ENCODE measurements at regions not wholly inside any gene's neighbourhood (a gene's known extent, or its start where the extent isn't known, plus 50 kb on each side); places are given as distances from the start of the nearest gene placed in this dataset.

DNA sequence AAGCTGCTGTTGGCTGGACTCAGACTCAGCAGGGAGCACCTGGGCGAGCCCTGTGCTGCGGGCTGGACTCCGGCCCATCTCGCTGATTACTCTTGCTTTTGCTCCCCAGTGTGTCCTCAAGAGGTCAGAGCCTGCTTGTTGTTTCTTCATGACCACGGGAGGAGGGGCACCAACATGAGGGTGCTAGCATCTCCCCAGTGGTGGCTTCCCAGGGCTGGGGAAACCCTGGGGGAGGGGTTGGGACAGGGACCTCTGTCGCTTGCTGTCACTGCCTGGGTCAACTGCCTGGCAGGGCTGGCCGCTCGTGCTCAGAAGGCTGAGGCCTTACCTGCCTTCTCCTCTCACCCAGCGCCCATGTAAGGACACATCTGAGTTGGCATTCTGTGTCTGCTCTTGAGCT is 152.3 kb upstream of the SHH start:
- Histone ChIP-seq H3K4me3 (ENCODE audit: insufficient read depth, low read depth, low read length) (no peak overlapping the region), H3K4ac (ENCODE audit: low read depth, low read length) (no peak overlapping the region), H3K27ac (ENCODE audit: insufficient read depth, low read length) (no peak overlapping the region), H3K36me3 (ENCODE audit: control insufficient read depth, insufficient read depth, low read length) (no peaks in the 10 kb centered on the region), H2BK20ac (ENCODE audit: low read depth, low read length) (no peak overlapping the region), H4K8ac (ENCODE audit: low read depth in 2 of 2, low read length in 2 of 2) (no peak overlapping the region), H3K4me2 (ENCODE audit: low read depth, low read length) (no peak overlapping the region), H2AK9ac (replicated peaks; ENCODE audit: low read depth, low read length, poor library complexity) (no peak overlapping the region), H3K9me1 (ENCODE audit: insufficient read depth, low read length) (no peaks in the 10 kb centered on the region; the same call in 1 of the 2 replicates), H2BK15ac (ENCODE audit: low read depth, low read length) (no peak overlapping the region), H2BK5ac (ENCODE audit: low read depth, low read length, poor library complexity, severe bottlenecking) (no peak overlapping the region), H3K56ac (ENCODE audit: extremely low read depth, insufficient read depth, low read length) (no peak overlapping the region), H4K91ac (ENCODE audit: insufficient read depth, low read depth, low read length) (no peak overlapping the region), H3K9ac (ENCODE audit: low read depth, low read length) (no peak overlapping the region), H3K18ac (ENCODE audit: low read depth, low read length) (no peak overlapping the region), H3K27me3 (ENCODE audit: control insufficient read depth, insufficient read depth, low read length) (no peaks in the 10 kb centered on the region), H3K4me1 (ENCODE audit: control insufficient read depth, insufficient read depth, low read length) (no peaks in the 10 kb centered on the region), H2AK5ac (ENCODE audit: low read depth, low read length) (no peak overlapping the region), H3K9me3 (ENCODE audit: control insufficient read depth, insufficient read depth, low read length) (peaks cover 21% of the 10 kb centered on the region), H4K5ac (ENCODE audit: low read depth, low read length) (no peak overlapping the region), H3K14ac (replicated peaks; ENCODE audit: low read depth, low read length) (no peak overlapping the region), H2AFZ (replicated peaks; ENCODE audit: low read length, poor library complexity) (no peak overlapping the region), H4K20me1 (ENCODE audit: insufficient read depth, low read length) (no peaks in the 10 kb centered on the region), H3K23ac (ENCODE audit: low read depth, low read length) (no peak overlapping the region), H3K79me1 (ENCODE audit: low read depth in 1 of 2, low read length in 2 of 2) (no peaks in the 10 kb centered on the region), H2BK120ac (ENCODE audit: low read depth, low read length) (no peak overlapping the region)
- in situ Hi-C loops (cut with MboI; ENCODE audit: low sequenced_read_pairs), result no loop called here
- CTCF ChIA-PET, result no interaction called here
- dilution Hi-C loops (cut with HindIII; ENCODE audit: low sequenced_read_pairs, unreplicated experiment), result no loop called here
- TF ChIP-seq RCOR1 (IDR thresholded peaks at IDR 0.05; ENCODE audit: insufficient replicate concordance, low read length) (no peak), SMC3 (IDR thresholded peaks at IDR 0.05; ENCODE audit: low read depth, low read length) (no peak), MAZ (IDR thresholded peaks at IDR 0.05; ENCODE audit: borderline replicate concordance, low read depth, low read length) (no peak), RFX5 (IDR thresholded peaks at IDR 0.05; ENCODE audit: low read depth, low read length) (no peak), FOS (IDR thresholded peaks at IDR 0.05; ENCODE audit: low read depth, low read length) (no peak), CHD1 (IDR thresholded peaks at IDR 0.05; ENCODE audit: low read depth, low read length) (no peak), MAFK (IDR thresholded peaks at IDR 0.05; ENCODE audit: low read depth, low read length) (no peak), RAD21 (IDR thresholded peaks at IDR 0.05; ENCODE audit: low read length) (no peak), POLR2A (IDR thresholded peaks at IDR 0.05; ENCODE audit: low read depth, low read length) (no peak), MXI1 (IDR thresholded peaks at IDR 0.05; ENCODE audit: borderline replicate concordance, low read depth, low read length) (no peak), BHLHE40 (IDR thresholded peaks at IDR 0.05; ENCODE audit: low read depth, low read length) (no peak), NFE2L2 (IDR thresholded peaks at IDR 0.05; ENCODE audit: low read depth, low read length) (no peak)
- TF ChIP-seq, protein P1, sequence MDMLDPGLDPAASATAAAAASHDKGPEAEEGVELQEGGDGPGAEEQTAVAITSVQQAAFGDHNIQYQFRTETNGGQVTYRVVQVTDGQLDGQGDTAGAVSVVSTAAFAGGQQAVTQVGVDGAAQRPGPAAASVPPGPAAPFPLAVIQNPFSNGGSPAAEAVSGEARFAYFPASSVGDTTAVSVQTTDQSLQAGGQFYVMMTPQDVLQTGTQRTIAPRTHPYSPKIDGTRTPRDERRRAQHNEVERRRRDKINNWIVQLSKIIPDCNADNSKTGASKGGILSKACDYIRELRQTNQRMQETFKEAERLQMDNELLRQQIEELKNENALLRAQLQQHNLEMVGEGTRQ (IDR thresholded peaks at IDR 0.05; ENCODE audit: low read depth, low read length), result no peak
- TF ChIP-seq, protein P2, sequence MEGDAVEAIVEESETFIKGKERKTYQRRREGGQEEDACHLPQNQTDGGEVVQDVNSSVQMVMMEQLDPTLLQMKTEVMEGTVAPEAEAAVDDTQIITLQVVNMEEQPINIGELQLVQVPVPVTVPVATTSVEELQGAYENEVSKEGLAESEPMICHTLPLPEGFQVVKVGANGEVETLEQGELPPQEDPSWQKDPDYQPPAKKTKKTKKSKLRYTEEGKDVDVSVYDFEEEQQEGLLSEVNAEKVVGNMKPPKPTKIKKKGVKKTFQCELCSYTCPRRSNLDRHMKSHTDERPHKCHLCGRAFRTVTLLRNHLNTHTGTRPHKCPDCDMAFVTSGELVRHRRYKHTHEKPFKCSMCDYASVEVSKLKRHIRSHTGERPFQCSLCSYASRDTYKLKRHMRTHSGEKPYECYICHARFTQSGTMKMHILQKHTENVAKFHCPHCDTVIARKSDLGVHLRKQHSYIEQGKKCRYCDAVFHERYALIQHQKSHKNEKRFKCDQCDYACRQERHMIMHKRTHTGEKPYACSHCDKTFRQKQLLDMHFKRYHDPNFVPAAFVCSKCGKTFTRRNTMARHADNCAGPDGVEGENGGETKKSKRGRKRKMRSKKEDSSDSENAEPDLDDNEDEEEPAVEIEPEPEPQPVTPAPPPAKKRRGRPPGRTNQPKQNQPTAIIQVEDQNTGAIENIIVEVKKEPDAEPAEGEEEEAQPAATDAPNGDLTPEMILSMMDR (conservative IDR thresholded peaks at IDR 0.05; ENCODE audit: low read depth, low read length), result no peak
- TF ChIP-seq, protein P3, sequence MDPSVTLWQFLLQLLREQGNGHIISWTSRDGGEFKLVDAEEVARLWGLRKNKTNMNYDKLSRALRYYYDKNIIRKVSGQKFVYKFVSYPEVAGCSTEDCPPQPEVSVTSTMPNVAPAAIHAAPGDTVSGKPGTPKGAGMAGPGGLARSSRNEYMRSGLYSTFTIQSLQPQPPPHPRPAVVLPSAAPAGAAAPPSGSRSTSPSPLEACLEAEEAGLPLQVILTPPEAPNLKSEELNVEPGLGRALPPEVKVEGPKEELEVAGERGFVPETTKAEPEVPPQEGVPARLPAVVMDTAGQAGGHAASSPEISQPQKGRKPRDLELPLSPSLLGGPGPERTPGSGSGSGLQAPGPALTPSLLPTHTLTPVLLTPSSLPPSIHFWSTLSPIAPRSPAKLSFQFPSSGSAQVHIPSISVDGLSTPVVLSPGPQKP (IDR thresholded peaks at IDR 0.05; ENCODE audit: borderline replicate concordance, low read depth, low read length), result no peak
- POLR2A ChIA-PET (ENCODE audit: unreplicated experiment), result no interaction called here
- intact Hi-C loops (cut with micrococcal nuclease), result no loop called here
- ATAC-seq (ENCODE audit: low read depth) (no peak), DNase-seq (no peak)
- BruUV-seq (replicated peaks), result no TSS peak
- 100% methylated on average over 1 of the region's 9 CpGs; no CpG with 5 or more reads in 1 of the 2 experiments for WGBS, 2 experiments (ENCODE audit: extremely low coverage in 2 of 2, insufficient read length in 1 of 2)
